ENCODE measurements at regions not wholly inside any gene's neighbourhood (a gene's known extent, or its start where the extent isn't known, plus 50 kb on each side); places are given as distances from the start of the nearest gene placed in this dataset.

- in situ Hi-C loops (cut with MboI; ENCODE audit: low sequenced_read_pairs), result no loop called here
Measured at GRCh38 chr13:107095876-107096275, 527.9 kb upstream of the ARGLU1 start.

- in situ Hi-C loops (cut with MboI; ENCODE audit: low sequenced_read_pairs), result no loop called here
Measured at GRCh38 chr13:107091861-107092260, 523.9 kb upstream of the ARGLU1 start.

GRCh38 chr13:107091428-107091827, 523.5 kb upstream of the ARGLU1 start:
- in situ Hi-C loops (cut with MboI; ENCODE audit: low sequenced_read_pairs), result no loop called here

- in situ Hi-C loops (cut with MboI; ENCODE audit: low sequenced_read_pairs), result no loop called here
Measured at GRCh38 chr13:107088061-107088460, 520.1 kb upstream of the ARGLU1 start.

- in situ Hi-C loops (cut with MboI; ENCODE audit: low sequenced_read_pairs), result no loop called here
Measured at GRCh38 chr13:107079423-107080049, 511.6 kb upstream of the ARGLU1 start.

GRCh38 chr13:107078229-107078765, 510.4 kb upstream of the ARGLU1 start:
- in situ Hi-C loops (cut with MboI; ENCODE audit: low sequenced_read_pairs), result no loop called here

- in situ Hi-C loops (cut with MboI; ENCODE audit: low sequenced_read_pairs), result no loop called here
Measured at GRCh38 chr13:107076801-107077200, 508.9 kb upstream of the ARGLU1 start.

- in situ Hi-C loops (cut with MboI; ENCODE audit: low sequenced_read_pairs), result no loop called here
Measured at GRCh38 chr13:107075576-107075975, 507.6 kb upstream of the ARGLU1 start.

GRCh38 chr13:107070792-107071191, 502.9 kb upstream of the ARGLU1 start:
- in situ Hi-C loops (cut with MboI; ENCODE audit: low sequenced_read_pairs), result no loop called here

- in situ Hi-C loops (cut with MboI; ENCODE audit: low sequenced_read_pairs), result no loop called here
Measured at GRCh38 chr13:107069108-107069776, 501.3 kb upstream of the ARGLU1 start.

GRCh38 chr13:107067381-107067780, 499.4 kb upstream of the ARGLU1 start:
- in situ Hi-C loops (cut with MboI; ENCODE audit: low sequenced_read_pairs), result no loop called here

- in situ Hi-C loops (cut with MboI; ENCODE audit: low sequenced_read_pairs), result no loop called here
Measured at GRCh38 chr13:107066355-107066754, 498.4 kb upstream of the ARGLU1 start.

GRCh38 chr13:107065036-107065435, 497.1 kb upstream of the ARGLU1 start:
- in situ Hi-C loops (cut with MboI; ENCODE audit: low sequenced_read_pairs), result no loop called here

- in situ Hi-C loops (cut with MboI; ENCODE audit: low sequenced_read_pairs), result no loop called here
Measured at GRCh38 chr13:107057028-107057631, 489.2 kb upstream of the ARGLU1 start.

- in situ Hi-C loops (cut with MboI; ENCODE audit: low sequenced_read_pairs), result no loop called here
Measured at GRCh38 chr13:107043021-107043956, 475.4 kb upstream of the ARGLU1 start.

- in situ Hi-C loops (cut with MboI; ENCODE audit: low sequenced_read_pairs), result no loop called here
Measured at GRCh38 chr13:107035778-107036177, 467.8 kb upstream of the ARGLU1 start.

- in situ Hi-C loops (cut with MboI; ENCODE audit: low sequenced_read_pairs), result no loop called here
Measured at GRCh38 chr13:107035186-107035585, 467.2 kb upstream of the ARGLU1 start.

- in situ Hi-C loops (cut with MboI; ENCODE audit: low sequenced_read_pairs), result no loop called here
Measured at GRCh38 chr13:107034236-107034872, 466.4 kb upstream of the ARGLU1 start.

GRCh38 chr13:107031716-107032115, 463.8 kb upstream of the ARGLU1 start:
- in situ Hi-C loops (cut with MboI; ENCODE audit: low sequenced_read_pairs), result no loop called here

- in situ Hi-C loops (cut with MboI; ENCODE audit: low sequenced_read_pairs), result no loop called here
Measured at GRCh38 chr13:107028751-107029150, 460.8 kb upstream of the ARGLU1 start.

Measured in HL-60/S4 (cell line).